Heart left ventricle (tissue), 13 donors: ENCODE measurements at regions not wholly inside any gene's neighbourhood (a gene's known extent, or its start where the extent isn't known, plus 50 kb on each side); places are given as distances from the start of the nearest gene placed in this dataset.

ENCODE experiments used
- CTCF ChIP-seq, 12 donors: fragments of 200-600 bp; sonication (generic) in 4 of 12; IDR thresholded peaks; one replicate each; pipeline versions ENCODE4 v1.5.0 to v1.8.0; 2018 to 2022; ENCODE audit warnings: antibody characterized with exemption in 12 of 12, mild to moderate bottlenecking in 5 of 12
- POLR2A ChIP-seq, 2 donors: fragments of 450-650 bp; IDR thresholded peaks; one replicate each; pipeline ENCODE4 v1.6.1; 2017; ENCODE audit warnings: antibody characterized with exemption in 2 of 2, mild to moderate bottlenecking in 2 of 2, moderate library complexity in 2 of 2
- donor health status: ischemic (EF 13 %, LVEDD 7.1; RV severe dilation, severe dysfunction).
- donor health status: DM: no; HTN: yes; CAD: no.
- donor health status: DM: no; HTN: no; CAD: no.
- donor health status: ischemic (EF 25% LVEDD 6.9; RV normal size, moderate dysfunction).
- donor health status: ischemic (EF 25% LVEDD 5.7; RV mildly dilated, moderate dysfunction).
- donor health status: ischemic (EF 35%, LVEDD 5.7; RV mildly dilated, moderate dysfunction).
- donor health status: nonischemic (EF 11% LVEDD 7.7; RV severe dilation, severe dysfunction).
- donor health status: DM: yes; HTN: yes; CAD: no.
- donor health status: PGD.
- donor health status: ischemic (EF 29% LVEDD 5.4; RV normal size, mild dysfunction).
- donor health status: nonischemic (EF 23%, LVEDD 6.1; RV moderate dilation, normal function).

GRCh38 chr2:65876114-65876513, 443.7 kb upstream of the SPRED2 start:
- no peak for TF ChIP-seq CTCF (IDR thresholded peaks at IDR 0.05)
- no peak for TF ChIP-seq POLR2A (IDR thresholded peaks at IDR 0.05)
